Smooth muscle cell (in vitro differentiated cells): ENCODE measurements at regions not wholly inside any gene's neighbourhood (a gene's known extent, or its start where the extent isn't known, plus 50 kb on each side); places are given as distances from the start of the nearest gene placed in this dataset.

Experiments used
- DNase-seq: peaks from one replicate; lab custom pipeline; 2025; ENCODE audit not compliant: unreplicated experiment; lab: John Stamatoyannopoulos, UW
- H2AFZ ChIP-seq: fragments of 200-600 bp; sonication (generic); 2 replicates; pipeline ENCODE4 v1.6.0; 2016; ENCODE audit warnings: antibody characterized with exemption, low read depth, mild to moderate bottlenecking
- H3F3A ChIP-seq: fragments of 200-600 bp; sonication (generic); 2 replicates; pipeline ENCODE4 v1.6.0; 2017; ENCODE audit warnings: antibody characterized with exemption, low read depth
- H3K27ac ChIP-seq: fragments of 200-600 bp; sonication (generic); 2 replicates; pipeline ENCODE4 v1.5.1; 2016; ENCODE audit warnings: low read depth, mild to moderate bottlenecking
- H3K27me3 ChIP-seq: fragments of 200-600 bp; sonication (generic); 2 replicates; pipeline ENCODE4 v1.6.1; 2016; ENCODE audit warnings: low read depth, mild to moderate bottlenecking
- H3K36me3 ChIP-seq: fragments of 200-600 bp; sonication (generic); 2 replicates; pipeline ENCODE4 v1.5.1; 2016; ENCODE audit warnings: low read depth
- H3K4me1 ChIP-seq: fragments of 200-600 bp; sonication (generic); 2 replicates; pipeline ENCODE4 v1.5.1; 2016; ENCODE audit warnings: low read depth
- H3K4me2 ChIP-seq: fragments of 200-600 bp; sonication (generic); 2 replicates; pipeline ENCODE4 v1.6.0; 2016; ENCODE audit warnings: mild to moderate bottlenecking
- H3K4me3 ChIP-seq: fragments of 200-600 bp; sonication (generic); 2 replicates; pipeline ENCODE4 v1.5.1; 2016; ENCODE audit warnings: mild to moderate bottlenecking
- H3K79me2 ChIP-seq: fragments of 200-600 bp; sonication (generic); 2 replicates; pipeline ENCODE4 v1.6.0; 2016; ENCODE audit warnings: low read depth, mild to moderate bottlenecking
- H3K9ac ChIP-seq: fragments of 200-600 bp; sonication (generic); 2 replicates; pipeline ENCODE4 v1.6.0; 2016; ENCODE audit warnings: low read depth
- H3K9me3 ChIP-seq: fragments of 200-600 bp; sonication (generic); replicated peaks from 2 replicates; pipeline ENCODE4 v1.5.1; 2016; ENCODE audit warnings: low read depth
- H4K20me1 ChIP-seq: fragments of 200-600 bp; sonication (generic); 2 replicates; pipeline ENCODE4 v1.6.0; 2016; ENCODE audit warnings: low read depth
- WGBS: methylation state at CpG from one replicate; pipeline ENCODE4 v1.1.7; 2016; ENCODE audit warnings: low lambda C conversion rate; 5-methylcytosine and 5-hydroxymethylcytosine counted together
- TF ChIP-seq, protein P1 (sequence below): fragments of 200-600 bp; sonication (generic); IDR thresholded peaks from 2 replicates; pipeline ENCODE4 v1.5.1; 2017; ENCODE audit warnings: borderline replicate concordance, mild to moderate bottlenecking, antibody characterized with exemption; ENCODE audit not compliant: insufficient read depth, poor library complexity, severe bottlenecking

DNA sequence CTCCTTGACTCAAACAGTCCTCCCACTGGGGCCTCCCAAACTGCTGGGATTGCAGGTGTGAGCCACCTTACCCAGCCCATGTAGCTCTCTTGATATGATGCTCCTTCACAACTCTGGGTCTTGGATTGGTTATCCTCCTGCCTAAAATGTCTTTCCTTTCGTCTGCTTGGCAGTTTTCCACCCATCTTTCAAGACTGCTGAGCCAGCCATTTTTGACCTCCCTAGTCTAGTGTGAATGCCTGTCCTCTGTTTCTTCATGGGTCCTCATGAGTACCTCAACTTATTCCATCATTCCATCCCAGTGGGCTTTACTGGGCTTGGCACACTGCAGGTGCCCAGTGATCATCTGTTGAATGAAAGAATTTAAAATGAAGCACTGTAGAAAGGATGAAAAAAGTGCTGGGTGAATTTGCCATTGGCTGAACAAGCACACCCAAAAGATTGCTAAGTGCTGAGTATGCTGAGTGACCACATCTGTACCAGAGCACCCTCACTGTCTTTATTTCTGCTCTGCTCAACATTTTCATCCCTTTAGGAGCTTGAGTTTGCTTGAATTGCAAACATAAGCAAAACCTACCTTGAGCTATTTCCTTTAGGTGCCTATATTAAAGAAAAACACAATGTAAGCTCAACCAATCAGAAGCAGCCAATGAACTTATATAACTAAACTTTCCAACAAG, 84.8 kb upstream of the FAM169A start:
- H3K4me1 ChIP-seq: peaks cover 7% of the 10 kb centered on the region
- no peak overlapping the region for H3K27ac ChIP-seq
- H3K4me2 ChIP-seq: no peak overlapping the region
- no peaks in the 10 kb centered on the region for H3K9me3 ChIP-seq
- no peaks in the 10 kb centered on the region for H3K27me3 ChIP-seq
- peaks cover 3% of the 10 kb centered on the region for H3F3A ChIP-seq
- H3K4me3 ChIP-seq: no peak overlapping the region
- no peak for DNase-seq
- no peaks in the 10 kb centered on the region for H4K20me1 ChIP-seq
- WGBS: 88% methylated on average over 1 of the region's 1 CpG
- H2AFZ ChIP-seq: peak overlapping the region; percentile 8
- H3K79me2 ChIP-seq: no peaks in the 10 kb centered on the region
- H3K36me3 ChIP-seq: no peaks in the 10 kb centered on the region
- TF ChIP-seq, protein P1, sequence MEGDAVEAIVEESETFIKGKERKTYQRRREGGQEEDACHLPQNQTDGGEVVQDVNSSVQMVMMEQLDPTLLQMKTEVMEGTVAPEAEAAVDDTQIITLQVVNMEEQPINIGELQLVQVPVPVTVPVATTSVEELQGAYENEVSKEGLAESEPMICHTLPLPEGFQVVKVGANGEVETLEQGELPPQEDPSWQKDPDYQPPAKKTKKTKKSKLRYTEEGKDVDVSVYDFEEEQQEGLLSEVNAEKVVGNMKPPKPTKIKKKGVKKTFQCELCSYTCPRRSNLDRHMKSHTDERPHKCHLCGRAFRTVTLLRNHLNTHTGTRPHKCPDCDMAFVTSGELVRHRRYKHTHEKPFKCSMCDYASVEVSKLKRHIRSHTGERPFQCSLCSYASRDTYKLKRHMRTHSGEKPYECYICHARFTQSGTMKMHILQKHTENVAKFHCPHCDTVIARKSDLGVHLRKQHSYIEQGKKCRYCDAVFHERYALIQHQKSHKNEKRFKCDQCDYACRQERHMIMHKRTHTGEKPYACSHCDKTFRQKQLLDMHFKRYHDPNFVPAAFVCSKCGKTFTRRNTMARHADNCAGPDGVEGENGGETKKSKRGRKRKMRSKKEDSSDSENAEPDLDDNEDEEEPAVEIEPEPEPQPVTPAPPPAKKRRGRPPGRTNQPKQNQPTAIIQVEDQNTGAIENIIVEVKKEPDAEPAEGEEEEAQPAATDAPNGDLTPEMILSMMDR: no peak
- H3K9ac ChIP-seq: no peak overlapping the region

- Histone ChIP-seq H3F3A (peaks cover 3% of the 10 kb centered on the region), H3K27me3 (no peaks in the 10 kb centered on the region), H3K4me1 (peaks cover 7% of the 10 kb centered on the region), H3K27ac (peak overlapping the region; percentile 61), H3K79me2 (no peaks in the 10 kb centered on the region), H3K9ac (no peak overlapping the region), H3K4me3 (no peak overlapping the region), H3K36me3 (no peaks in the 10 kb centered on the region), H3K9me3 (no peaks in the 10 kb centered on the region), H2AFZ (peak overlapping the region; percentile 4), H3K4me2 (peak overlapping the region; percentile 64), H4K20me1 (no peaks in the 10 kb centered on the region)
- WGBS: 59% methylated on average over 5 of the region's 5 CpGs
- TF ChIP-seq, protein P1: no peak
- DNase-seq: no peak
Measured at GRCh38 chr5:74949976-74950375, 83.8 kb upstream of the FAM169A start.

GRCh38 chr5:74948031-74948546, 81.9 kb upstream of the FAM169A start:
- H3F3A ChIP-seq: peaks cover 3% of the 10 kb centered on the region
- no peaks in the 10 kb centered on the region for H3K4me1 ChIP-seq
- TF ChIP-seq, protein P1: no peak
- H3K4me2 ChIP-seq: peak overlapping the region; percentile 19
- H3K4me3 ChIP-seq: no peak overlapping the region
- WGBS: 51% methylated on average over 6 of the region's 6 CpGs
- H4K20me1 ChIP-seq: no peaks in the 10 kb centered on the region
- no peaks in the 10 kb centered on the region for H3K36me3 ChIP-seq
- no peak overlapping the region for H2AFZ ChIP-seq
- H3K9me3 ChIP-seq: no peaks in the 10 kb centered on the region
- no peak for DNase-seq
- no peaks in the 10 kb centered on the region for H3K27me3 ChIP-seq
- no peak overlapping the region for H3K27ac ChIP-seq
- H3K79me2 ChIP-seq: no peaks in the 10 kb centered on the region
- no peak overlapping the region for H3K9ac ChIP-seq

DNA sequence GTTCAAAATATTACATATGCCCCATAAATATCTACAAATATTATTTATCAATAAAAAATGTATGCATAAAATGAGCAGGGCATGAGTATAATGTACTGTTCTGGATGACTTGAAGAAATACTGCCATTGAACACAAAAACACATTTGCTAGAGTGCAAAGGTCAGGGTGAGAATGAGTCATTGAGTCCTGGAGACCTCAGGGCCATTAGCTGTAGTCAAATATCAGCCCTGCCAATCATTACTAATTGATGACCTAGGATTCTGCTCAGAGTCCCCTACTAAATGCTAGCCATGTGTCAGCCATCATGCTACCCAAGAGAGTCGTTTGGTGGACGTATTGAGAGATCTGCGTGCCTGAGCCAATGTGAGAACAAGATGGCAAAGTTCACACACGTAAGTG, 80.3 kb upstream of the FAM169A start:
- Histone ChIP-seq H3K4me1 (no peaks in the 10 kb centered on the region), H3K27ac (no peak overlapping the region), H2AFZ (no peak overlapping the region), H3K4me2 (no peak overlapping the region), H3K4me3 (no peak overlapping the region), H3K27me3 (no peaks in the 10 kb centered on the region), H3F3A (peaks cover 3% of the 10 kb centered on the region), H3K79me2 (no peaks in the 10 kb centered on the region), H3K9me3 (no peaks in the 10 kb centered on the region), H3K9ac (no peak overlapping the region), H3K36me3 (no peaks in the 10 kb centered on the region), H4K20me1 (no peaks in the 10 kb centered on the region)
- no peak for DNase-seq
- TF ChIP-seq, protein P1: no peak
- WGBS: 95% methylated on average over 4 of the region's 4 CpGs
